ENCODE measurements at regions not wholly inside any gene's neighbourhood (a gene's known extent, or its start where the extent isn't known, plus 50 kb on each side); places are given as distances from the start of the nearest gene placed in this dataset.
"Not testable (repeated sequence)": the region's sequence is repeated elsewhere in the genome, so short reads cannot be mapped to it uniquely, and the experiment has no call there.

DNA sequence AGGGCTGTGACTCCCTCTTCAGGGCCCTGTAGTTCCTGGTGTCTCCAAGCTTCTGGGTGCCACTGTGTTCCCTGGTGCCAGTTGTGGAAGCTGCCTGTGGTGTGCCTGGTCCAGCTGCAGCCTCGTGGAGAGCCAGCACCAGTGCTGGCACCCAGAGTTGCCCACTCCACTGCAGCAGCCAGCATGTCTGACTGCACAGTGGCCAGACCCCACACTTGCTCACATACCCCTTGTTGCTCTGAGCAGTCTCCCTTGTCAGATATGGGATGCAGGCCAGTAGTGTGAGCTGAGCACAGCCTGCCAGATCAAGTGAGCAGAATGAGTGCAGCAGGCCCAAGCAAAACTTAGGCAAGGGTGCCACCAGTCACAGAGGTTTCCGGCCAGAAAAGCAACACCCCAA lies 108.6 kb downstream of the ZMAT1 start:
- H3K27ac ChIP-seq (ENCODE audit: low read depth in 1 of 2, low read length in 1 of 2): no peak overlapping the region
- WGBS: 84% methylated on average over 2 of the region's 2 CpGs
- H3K9me3 ChIP-seq (ENCODE audit: control insufficient read depth in 2 of 2, insufficient read depth in 1 of 2, low read length in 1 of 2): no peaks in the 10 kb centered on the region
- no peak for DNase-seq (ENCODE audit: low read depth in 6 of 9, low spot score in 9 of 9)
- H3K36me3 ChIP-seq (ENCODE audit: control insufficient read depth in 2 of 2, insufficient read depth in 2 of 2, low read length in 1 of 2): no peaks in the 10 kb centered on the region
- no peaks in the 10 kb centered on the region for H3K4me1 ChIP-seq (ENCODE audit: control insufficient read depth in 2 of 2, insufficient read depth in 2 of 2, low read length in 2 of 2)
- H3K27me3 ChIP-seq (ENCODE audit: control insufficient read depth in 2 of 2, insufficient read depth in 1 of 2, low read length in 1 of 2): no peaks in the 10 kb centered on the region
- H3K4me3 ChIP-seq (ENCODE audit: low read length in 2 of 2): no peak overlapping the region

GRCh38 chrX:101817739-101818138 lies 114.1 kb downstream of the ZMAT1 start:
- not testable (repeated sequence) for H3K27me3 ChIP-seq (ENCODE audit: control insufficient read depth in 2 of 2, insufficient read depth in 1 of 2, low read length in 1 of 2); DNase-seq (ENCODE audit: low read depth in 6 of 9, low spot score in 9 of 9); H3K36me3 ChIP-seq (ENCODE audit: control insufficient read depth in 2 of 2, insufficient read depth in 2 of 2, low read length in 1 of 2); H3K4me1 ChIP-seq (ENCODE audit: control insufficient read depth in 2 of 2, insufficient read depth in 2 of 2, low read length in 2 of 2); H3K27ac ChIP-seq (ENCODE audit: low read depth in 1 of 2, low read length in 1 of 2); H3K4me3 ChIP-seq (ENCODE audit: low read length in 2 of 2)
- peaks cover 0 to 12% of the 10 kb centered on the region in 2 donors for H3K9me3 ChIP-seq (ENCODE audit: control insufficient read depth in 2 of 2, insufficient read depth in 1 of 2, low read length in 1 of 2)
- WGBS: 97% methylated on average over 1 of the region's 1 CpG

DNA sequence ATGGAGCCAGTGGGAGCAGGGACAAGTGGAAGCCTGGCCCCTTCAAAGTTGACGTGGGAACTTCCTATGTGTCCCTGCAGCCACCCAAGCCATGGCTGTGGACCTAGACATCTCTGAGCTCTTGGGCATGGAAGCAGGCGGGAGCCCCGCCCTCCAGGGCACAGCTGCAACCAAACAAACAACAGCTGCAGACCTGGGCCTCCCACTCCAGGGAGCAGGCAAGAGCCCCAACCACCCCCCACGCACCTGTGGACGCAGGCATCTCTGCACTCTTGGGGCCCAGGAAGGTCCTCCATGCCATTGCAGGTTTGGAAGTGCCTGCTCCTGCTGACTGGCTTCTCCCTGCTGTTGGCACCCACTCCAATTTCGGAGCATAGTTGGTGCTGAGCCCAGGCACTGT lies 118.6 kb downstream of the ZMAT1 start:
- no peaks in the 10 kb centered on the region for H3K36me3 ChIP-seq (ENCODE audit: control insufficient read depth in 2 of 2, insufficient read depth in 2 of 2, low read length in 1 of 2)
- no peak for DNase-seq (ENCODE audit: low read depth in 6 of 9, low spot score in 9 of 9)
- WGBS: 91% methylated on average over 6 of the region's 6 CpGs

DNA sequence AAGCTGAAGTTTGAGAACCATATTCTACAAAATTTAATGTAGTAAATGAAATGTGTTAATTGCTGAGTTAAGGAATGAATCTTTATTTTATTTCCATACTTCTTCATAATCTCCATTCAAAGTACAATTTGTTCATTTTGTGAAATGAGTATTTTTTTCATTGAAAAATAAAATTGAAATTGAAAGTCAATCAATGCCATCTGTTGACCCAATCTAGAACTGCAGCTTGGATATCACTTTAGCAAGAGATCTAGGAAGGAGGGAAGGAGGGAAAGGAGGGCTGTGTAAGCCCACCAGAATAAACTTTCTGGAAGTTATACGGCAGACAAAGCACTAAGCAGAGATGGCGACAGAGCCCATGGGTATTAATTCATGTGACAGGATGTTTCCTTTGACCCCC lies 128.4 kb downstream of the ZMAT1 start:
- no peaks in the 10 kb centered on the region for H3K4me1 ChIP-seq (ENCODE audit: control insufficient read depth in 2 of 2, insufficient read depth in 2 of 2, low read length in 2 of 2)
- H3K36me3 ChIP-seq (ENCODE audit: control insufficient read depth in 2 of 2, insufficient read depth in 2 of 2, low read length in 1 of 2): no peaks in the 10 kb centered on the region
- 33% methylated on average over 2 of the region's 2 CpGs for WGBS

More for the DNA sequence above, 118.6 kb downstream of the ZMAT1 start:
- no peak overlapping the region for H3K27ac ChIP-seq (ENCODE audit: low read depth in 1 of 2, low read length in 1 of 2)
- H3K9me3 ChIP-seq (ENCODE audit: control insufficient read depth in 2 of 2, insufficient read depth in 1 of 2, low read length in 1 of 2): peaks cover 0 to 19% of the 10 kb centered on the region in 2 donors
- H3K4me1 ChIP-seq (ENCODE audit: control insufficient read depth in 2 of 2, insufficient read depth in 2 of 2, low read length in 2 of 2): no peaks in the 10 kb centered on the region
- no peaks in the 10 kb centered on the region for H3K27me3 ChIP-seq (ENCODE audit: control insufficient read depth in 2 of 2, insufficient read depth in 1 of 2, low read length in 1 of 2)
- H3K4me3 ChIP-seq (ENCODE audit: low read length in 2 of 2): no peak overlapping the region

GRCh38 chrX:101799387-101799786 lies 132.4 kb downstream of the ZMAT1 start:
- H3K4me3 ChIP-seq (ENCODE audit: low read length in 2 of 2): no peak overlapping the region
- WGBS: under 1% methylated on average over 3 of the region's 3 CpGs
- peak; percentile 55 to 94 (median 77) for DNase-seq (ENCODE audit: low read depth in 6 of 9, low spot score in 9 of 9)
- H3K36me3 ChIP-seq (ENCODE audit: control insufficient read depth in 2 of 2, insufficient read depth in 2 of 2, low read length in 1 of 2): no peaks in the 10 kb centered on the region
- no peaks in the 10 kb centered on the region for H3K4me1 ChIP-seq (ENCODE audit: control insufficient read depth in 2 of 2, insufficient read depth in 2 of 2, low read length in 2 of 2)
- no peaks in the 10 kb centered on the region for H3K27me3 ChIP-seq (ENCODE audit: control insufficient read depth in 2 of 2, insufficient read depth in 1 of 2, low read length in 1 of 2)
- H3K27ac ChIP-seq (ENCODE audit: low read depth in 1 of 2, low read length in 1 of 2): no peak overlapping the region
- H3K9me3 ChIP-seq (ENCODE audit: control insufficient read depth in 2 of 2, insufficient read depth in 1 of 2, low read length in 1 of 2): no peaks in the 10 kb centered on the region

More for the DNA sequence above, 128.4 kb downstream of the ZMAT1 start:
- Histone ChIP-seq H3K4me3 (ENCODE audit: low read length in 2 of 2) (no peak overlapping the region), H3K9me3 (ENCODE audit: control insufficient read depth in 2 of 2, insufficient read depth in 1 of 2, low read length in 1 of 2) (no peaks in the 10 kb centered on the region), H3K27ac (ENCODE audit: low read depth in 1 of 2, low read length in 1 of 2) (no peak overlapping the region), H3K27me3 (ENCODE audit: control insufficient read depth in 2 of 2, insufficient read depth in 1 of 2, low read length in 1 of 2) (no peaks in the 10 kb centered on the region)
- peak in 1 of 9 donors; percentile 24 for DNase-seq (ENCODE audit: low read depth in 6 of 9, low spot score in 9 of 9)

DNA sequence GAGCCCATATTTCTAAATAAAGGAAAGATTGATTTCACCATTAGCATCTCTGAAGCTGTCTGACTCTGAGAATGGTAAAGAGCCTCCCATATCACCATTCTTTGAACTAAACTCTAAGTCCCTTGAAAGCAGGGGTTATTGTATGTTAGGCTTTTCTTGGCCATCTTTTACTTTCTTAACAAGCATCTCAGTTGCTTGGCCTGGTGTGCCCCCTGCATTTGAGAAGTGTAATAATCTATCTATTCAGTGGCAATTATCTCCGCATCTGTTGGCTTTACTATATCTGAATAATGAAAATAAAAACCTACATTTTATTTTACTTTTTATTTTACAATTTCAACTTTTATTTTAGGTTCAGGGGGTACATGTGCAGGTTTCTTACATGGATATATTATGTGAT lies 128.3 kb upstream of the ARMCX2 start:
- Histone ChIP-seq H3K27me3 (ENCODE audit: control insufficient read depth in 2 of 2, insufficient read depth in 1 of 2, low read length in 1 of 2) (no peaks in the 10 kb centered on the region), H3K36me3 (ENCODE audit: control insufficient read depth in 2 of 2, insufficient read depth in 2 of 2, low read length in 1 of 2) (no peaks in the 10 kb centered on the region), H3K9me3 (ENCODE audit: control insufficient read depth in 2 of 2, insufficient read depth in 1 of 2, low read length in 1 of 2) (no peaks in the 10 kb centered on the region), H3K27ac (ENCODE audit: low read depth in 1 of 2, low read length in 1 of 2) (no peak overlapping the region), H3K4me3 (ENCODE audit: low read length in 2 of 2) (no peak overlapping the region), H3K4me1 (ENCODE audit: control insufficient read depth in 2 of 2, insufficient read depth in 2 of 2, low read length in 2 of 2) (no peaks in the 10 kb centered on the region)
- WGBS: 95% methylated on average over 1 of the region's 1 CpG
- no peak for DNase-seq (ENCODE audit: low read depth in 6 of 9, low spot score in 9 of 9)

DNA sequence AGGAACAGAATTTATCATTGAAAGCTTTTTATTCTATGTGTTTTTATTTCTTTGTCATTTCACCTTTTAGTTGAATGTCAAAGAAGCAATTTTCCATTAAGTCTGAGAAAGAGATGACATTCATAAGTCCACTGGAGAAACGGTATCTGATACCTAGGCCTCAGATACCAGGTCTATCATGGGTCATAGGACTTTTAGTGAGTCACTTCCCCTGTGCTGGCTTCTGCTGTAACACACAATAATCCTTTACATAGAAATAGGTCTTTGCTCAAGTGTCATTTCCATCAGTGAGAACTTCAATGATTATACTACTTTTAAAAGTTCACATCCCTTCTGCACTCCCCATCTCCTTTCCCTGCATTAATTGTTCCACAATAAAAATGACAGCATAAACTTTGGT lies 125.5 kb upstream of the ARMCX2 start:
- WGBS: 81% methylated on average over 1 of the region's 1 CpG
- Histone ChIP-seq H3K9me3 (ENCODE audit: control insufficient read depth in 2 of 2, insufficient read depth in 1 of 2, low read length in 1 of 2) (no peaks in the 10 kb centered on the region), H3K4me3 (ENCODE audit: low read length in 2 of 2) (no peak overlapping the region), H3K27ac (ENCODE audit: low read depth in 1 of 2, low read length in 1 of 2) (no peak overlapping the region), H3K36me3 (ENCODE audit: control insufficient read depth in 2 of 2, insufficient read depth in 2 of 2, low read length in 1 of 2) (no peaks in the 10 kb centered on the region), H3K27me3 (ENCODE audit: control insufficient read depth in 2 of 2, insufficient read depth in 1 of 2, low read length in 1 of 2) (no peaks in the 10 kb centered on the region), H3K4me1 (ENCODE audit: control insufficient read depth in 2 of 2, insufficient read depth in 2 of 2, low read length in 2 of 2) (no peaks in the 10 kb centered on the region)
- no peak for DNase-seq (ENCODE audit: low read depth in 6 of 9, low spot score in 9 of 9)

- H3K9me3 ChIP-seq (ENCODE audit: control insufficient read depth in 2 of 2, insufficient read depth in 1 of 2, low read length in 1 of 2); H3K4me1 ChIP-seq (ENCODE audit: control insufficient read depth in 2 of 2, insufficient read depth in 2 of 2, low read length in 2 of 2); H3K36me3 ChIP-seq (ENCODE audit: control insufficient read depth in 2 of 2, insufficient read depth in 2 of 2, low read length in 1 of 2); DNase-seq (ENCODE audit: low read depth in 6 of 9, low spot score in 9 of 9); H3K27ac ChIP-seq (ENCODE audit: low read depth in 1 of 2, low read length in 1 of 2); H3K4me3 ChIP-seq (ENCODE audit: low read length in 2 of 2); H3K27me3 ChIP-seq (ENCODE audit: control insufficient read depth in 2 of 2, insufficient read depth in 1 of 2, low read length in 1 of 2): not testable (repeated sequence)
- WGBS: 97% methylated on average over 19 of the region's 19 CpGs
These were observed 120.8 kb upstream of the ARMCX2 start for GRCh38 chrX:101780421-101780820.

GRCh38 chrX:101774340-101774739 lies 114.7 kb upstream of the ARMCX2 start:
- H3K9me3 ChIP-seq (ENCODE audit: control insufficient read depth in 2 of 2, insufficient read depth in 1 of 2, low read length in 1 of 2): no peaks in the 10 kb centered on the region
- no peak overlapping the region for H3K27ac ChIP-seq (ENCODE audit: low read depth in 1 of 2, low read length in 1 of 2)
- H3K27me3 ChIP-seq (ENCODE audit: control insufficient read depth in 2 of 2, insufficient read depth in 1 of 2, low read length in 1 of 2): no peaks in the 10 kb centered on the region
- DNase-seq (ENCODE audit: low read depth in 6 of 9, low spot score in 9 of 9): no peak
- H3K4me1 ChIP-seq (ENCODE audit: control insufficient read depth in 2 of 2, insufficient read depth in 2 of 2, low read length in 2 of 2): no peaks in the 10 kb centered on the region
- H3K4me3 ChIP-seq (ENCODE audit: low read length in 2 of 2): no peak overlapping the region
- 92% methylated on average over 1 of the region's 1 CpG for WGBS
- no peaks in the 10 kb centered on the region for H3K36me3 ChIP-seq (ENCODE audit: control insufficient read depth in 2 of 2, insufficient read depth in 2 of 2, low read length in 1 of 2)

GRCh38 chrX:101764538-101764937 lies 104.9 kb upstream of the ARMCX2 start:
- H3K9me3 ChIP-seq (ENCODE audit: control insufficient read depth in 2 of 2, insufficient read depth in 1 of 2, low read length in 1 of 2): no peaks in the 10 kb centered on the region
- no peak overlapping the region for H3K27ac ChIP-seq (ENCODE audit: low read depth in 1 of 2, low read length in 1 of 2)
- H3K36me3 ChIP-seq (ENCODE audit: control insufficient read depth in 2 of 2, insufficient read depth in 2 of 2, low read length in 1 of 2): no peaks in the 10 kb centered on the region
- WGBS: 94% methylated on average over 4 of the region's 4 CpGs
- DNase-seq (ENCODE audit: low read depth in 6 of 9, low spot score in 9 of 9): no peak
- H3K4me3 ChIP-seq (ENCODE audit: low read length in 2 of 2): no peak overlapping the region
- H3K27me3 ChIP-seq (ENCODE audit: control insufficient read depth in 2 of 2, insufficient read depth in 1 of 2, low read length in 1 of 2): no peaks in the 10 kb centered on the region
- no peaks in the 10 kb centered on the region for H3K4me1 ChIP-seq (ENCODE audit: control insufficient read depth in 2 of 2, insufficient read depth in 2 of 2, low read length in 2 of 2)
